Neural progenitor cell (in vitro differentiated cells): ENCODE measurements at regions not wholly inside any gene's neighbourhood (a gene's known extent, or its start where the extent isn't known, plus 50 kb on each side); places are given as distances from the start of the nearest gene placed in this dataset.

Experiments
- DNase-seq: peaks from one replicate; pipeline ENCODE4 v3.0.0-alpha.2; 2016; ENCODE audit warnings: low spot score
- H2AFZ ChIP-seq: fragments of 200-600 bp; sonication (generic); replicated peaks from 2 replicates; pipeline ENCODE4 v1.6.1; 2016; ENCODE audit warnings: antibody characterized with exemption
- H3F3A ChIP-seq: fragments of 200-600 bp; sonication (generic); 2 replicates; pipeline ENCODE4 v1.6.1; 2016; ENCODE audit warnings: antibody characterized with exemption, low read depth
- H3K27ac ChIP-seq: fragments of 200-600 bp; sonication (generic); 2 replicates; pipeline ENCODE4 v1.5.1; 2016; ENCODE audit warnings: mild to moderate bottlenecking
- H3K27me3 ChIP-seq: fragments of 200-600 bp; sonication (generic); 2 replicates; pipeline ENCODE4 v1.6.1; 2016; ENCODE audit warnings: mild to moderate bottlenecking, moderate library complexity
- H3K36me3 ChIP-seq: fragments of 200-600 bp; sonication (generic); 2 replicates; pipeline ENCODE4 v1.5.1; 2016
- H3K4me1 ChIP-seq: fragments of 200-600 bp; sonication (generic); 2 replicates; pipeline ENCODE4 v1.6.1; 2016; ENCODE audit warnings: mixed run types
- H3K4me2 ChIP-seq: fragments of 200-600 bp; sonication (generic); 2 replicates; pipeline ENCODE4 v1.6.1; 2016
- H3K4me3 ChIP-seq: fragments of 200-600 bp; sonication (generic); 2 replicates; pipeline ENCODE4 v1.5.1; 2016
- H3K79me2 ChIP-seq: fragments of 200-600 bp; sonication (generic); 2 replicates; pipeline ENCODE4 v1.6.1; 2016; ENCODE audit warnings: low read depth
- H3K9ac ChIP-seq: fragments of 200-600 bp; sonication (generic); 2 replicates; pipeline ENCODE4 v1.6.1; 2016
- H3K9me3 ChIP-seq: fragments of 200-600 bp; sonication (generic); 2 replicates; pipeline ENCODE4 v1.5.1; 2016; ENCODE audit warnings: low read depth
- H4K20me1 ChIP-seq: fragments of 200-600 bp; sonication (generic); 2 replicates; pipeline ENCODE4 v1.6.1; 2016; ENCODE audit warnings: low read depth
- H3K27ac Mint-ChIP-seq: 3 replicates; pipeline ENCODE4 v1.8.0; 2021; ENCODE audit warnings: mixed read lengths
- H3K27me3 Mint-ChIP-seq: 2 replicates; pipeline ENCODE4 v1.8.0; 2022; ENCODE audit warnings: low read depth, mild to moderate bottlenecking, inconsistent platforms, moderate library complexity, mixed read lengths; ENCODE audit not compliant: insufficient read depth
- H3K36me3 Mint-ChIP-seq: 3 replicates; pipeline ENCODE4 v1.8.0; 2021; ENCODE audit warnings: mixed read lengths
- H3K4me1 Mint-ChIP-seq: 3 replicates; pipeline ENCODE4 v1.8.0; 2021; ENCODE audit warnings: mixed read lengths
- H3K4me3 Mint-ChIP-seq: 3 replicates; pipeline ENCODE4 v1.8.0; 2021; ENCODE audit warnings: mild to moderate bottlenecking, moderate library complexity, mixed read lengths
- H3K9me3 Mint-ChIP-seq: 3 replicates; pipeline ENCODE4 v1.8.0; 2020; ENCODE audit warnings: mixed read lengths
- CTCF ChIP-seq: fragments of 200-600 bp; sonication (generic); IDR thresholded peaks from 2 replicates; pipeline ENCODE4 v1.5.1; 2017; ENCODE audit warnings: antibody characterized with exemption, mild to moderate bottlenecking
- EZH2 ChIP-seq: fragments of 200-600 bp; sonication (generic); IDR thresholded peaks from 2 replicates; pipeline ENCODE4 v1.6.1; 2017; ENCODE audit warnings: antibody characterized with exemption, mild to moderate bottlenecking, moderate library complexity
- EZH2phosphoT487 ChIP-seq: fragments of 200-600 bp; sonication (generic); IDR thresholded peaks from 2 replicates; pipeline ENCODE4 v1.6.1; 2017; ENCODE audit warnings: antibody characterized with exemption

- Histone ChIP-seq H3K27ac (no peak overlapping the region), H4K20me1 (no peaks in the 10 kb centered on the region), H3K4me1 (no peaks in the 10 kb centered on the region), H3K27me3 (no peaks in the 10 kb centered on the region), H3K9me3 (no peaks in the 10 kb centered on the region), H3K4me3 (no peak overlapping the region), H3K4me2 (no peak overlapping the region), H3K36me3 (no peaks in the 10 kb centered on the region), H3K79me2 (no peaks in the 10 kb centered on the region), H2AFZ (no peak overlapping the region), H3K9ac (no peak overlapping the region), H3F3A (no peaks in the 10 kb centered on the region)
- peaks cover 8% of the 10 kb centered on the region for H3K9me3 Mint-ChIP-seq
- no peaks in the 10 kb centered on the region for H3K4me1 Mint-ChIP-seq
- H3K27me3 Mint-ChIP-seq: no peaks in the 10 kb centered on the region
- TF ChIP-seq CTCF (no peak), EZH2 (no peak), EZH2phosphoT487 (no peak)
- DNase-seq: no peak
- no peak overlapping the region for H3K4me3 Mint-ChIP-seq
- H3K36me3 Mint-ChIP-seq: no peaks in the 10 kb centered on the region
- H3K27ac Mint-ChIP-seq: no peak overlapping the region
Measured at GRCh38 chr3:102148598-102149337, 286.0 kb upstream of the ZPLD1 start.

- Histone ChIP-seq H3K36me3 (no peaks in the 10 kb centered on the region), H3K4me1 (no peaks in the 10 kb centered on the region), H3K27me3 (no peaks in the 10 kb centered on the region), H3K4me3 (no peak overlapping the region), H2AFZ (no peak overlapping the region), H3K79me2 (no peaks in the 10 kb centered on the region), H3K4me2 (no peak overlapping the region), H3K27ac (no peak overlapping the region), H3K9ac (no peak overlapping the region), H3F3A (no peaks in the 10 kb centered on the region), H3K9me3 (no peaks in the 10 kb centered on the region), H4K20me1 (no peaks in the 10 kb centered on the region)
- Mint-ChIP-seq H3K4me1 (no peaks in the 10 kb centered on the region), H3K27me3 (no peaks in the 10 kb centered on the region), H3K4me3 (no peak overlapping the region), H3K9me3 (peaks cover 6% of the 10 kb centered on the region), H3K36me3 (no peaks in the 10 kb centered on the region), H3K27ac (no peak overlapping the region)
- no peak for DNase-seq
- TF ChIP-seq EZH2: no peak
- TF ChIP-seq EZH2phosphoT487: no peak
- TF ChIP-seq CTCF: no peak
Measured at GRCh38 chr3:102151935-102152334, 282.9 kb upstream of the ZPLD1 start.

GRCh38 chr3:102156426-102156825 lies 278.4 kb upstream of the ZPLD1 start:
- H3K4me2 ChIP-seq: no peak overlapping the region

More at GRCh38 chr3:102156426-102156825, 278.4 kb upstream of the ZPLD1 start:
- no peaks in the 10 kb centered on the region for H3K36me3 Mint-ChIP-seq
- no peaks in the 10 kb centered on the region for H3K4me1 Mint-ChIP-seq
- DNase-seq: no peak
- no peak overlapping the region for H3K27ac ChIP-seq
- no peaks in the 10 kb centered on the region for H3K36me3 ChIP-seq
- no peak overlapping the region for H2AFZ ChIP-seq
- H3F3A ChIP-seq: no peaks in the 10 kb centered on the region
- H3K4me1 ChIP-seq: no peaks in the 10 kb centered on the region
- peaks cover 6% of the 10 kb centered on the region for H3K9me3 Mint-ChIP-seq
- H3K27me3 ChIP-seq: no peaks in the 10 kb centered on the region
- no peak for TF ChIP-seq CTCF
- TF ChIP-seq EZH2: no peak
- TF ChIP-seq EZH2phosphoT487: no peak
- H3K79me2 ChIP-seq: no peaks in the 10 kb centered on the region
- no peak overlapping the region for H3K4me3 ChIP-seq
- peaks cover 2% of the 10 kb centered on the region for H3K27me3 Mint-ChIP-seq
- no peaks in the 10 kb centered on the region for H3K9me3 ChIP-seq
- H3K9ac ChIP-seq: no peak overlapping the region
- H3K4me3 Mint-ChIP-seq: no peak overlapping the region
- H3K27ac Mint-ChIP-seq: no peak overlapping the region
- no peaks in the 10 kb centered on the region for H4K20me1 ChIP-seq
